SK-MEL-5 (cell line): ENCODE measurements at regions not wholly inside any gene's neighbourhood (a gene's known extent, or its start where the extent isn't known, plus 50 kb on each side); places are given as distances from the start of the nearest gene placed in this dataset.

Experiments used
- DNase-seq: peaks from one replicate; pipeline ENCODE4 v3.0.0-alpha.2; 2016; ENCODE audit warnings: low read depth, low spot score
- in situ Hi-C: cut with HindIII; loops from 2 replicates; pipeline ENCODE4 v1.10.0; 2016; ENCODE audit warnings: low sequenced_read_pairs, high pct_unique_total_duplicates, low pct_unique_long_range_greater_than_20kb

DNA sequence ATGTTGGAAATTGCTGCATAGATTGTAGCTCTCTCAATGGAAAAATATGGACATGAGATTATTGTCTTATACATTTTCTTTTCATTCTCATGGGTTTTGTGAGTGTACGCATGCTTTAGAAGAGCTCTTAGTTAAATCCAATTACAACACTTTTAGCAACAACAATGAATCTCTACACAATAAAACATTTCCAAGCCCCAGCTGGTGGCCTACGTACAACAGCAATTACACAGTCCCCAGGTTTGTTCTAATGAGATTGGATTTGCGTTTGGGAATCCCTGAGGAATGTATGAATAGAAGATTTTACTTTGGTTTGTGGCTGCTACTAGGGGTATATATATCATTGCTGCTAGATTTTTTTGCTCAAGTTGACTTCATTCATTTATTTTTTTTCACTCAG is 98.6 kb downstream of the FHDC1 start:
- in situ Hi-C loops = no loop called here
- no peak for DNase-seq

DNA sequence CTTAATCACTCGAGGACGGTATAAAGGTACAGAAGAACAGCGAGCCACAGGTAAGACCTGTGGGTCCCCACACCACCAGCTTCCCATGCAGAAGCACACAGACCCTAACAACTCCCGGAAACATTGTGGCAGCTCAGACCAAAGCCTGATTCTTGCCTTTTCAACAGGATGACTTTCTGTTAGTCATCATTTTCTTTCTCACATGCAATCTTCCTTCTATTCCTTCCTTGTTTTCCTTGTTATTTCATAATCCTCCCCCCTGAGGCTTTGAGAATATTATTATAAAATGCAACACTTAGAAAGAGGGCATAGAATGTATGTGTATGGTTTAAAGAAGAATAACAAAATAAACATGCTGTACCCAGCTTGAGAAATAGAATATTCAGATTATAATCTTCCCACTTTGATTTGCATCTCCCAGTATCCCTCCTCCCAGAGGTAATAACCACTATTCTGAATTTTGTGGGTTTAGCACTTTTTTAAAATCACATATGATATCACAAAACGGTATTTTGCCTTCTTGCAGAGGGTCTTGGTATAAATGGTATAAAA is 100.9 kb downstream of the FHDC1 start:
- DNase-seq = peak; percentile 11
- in situ Hi-C loops = no loop called here

DNA sequence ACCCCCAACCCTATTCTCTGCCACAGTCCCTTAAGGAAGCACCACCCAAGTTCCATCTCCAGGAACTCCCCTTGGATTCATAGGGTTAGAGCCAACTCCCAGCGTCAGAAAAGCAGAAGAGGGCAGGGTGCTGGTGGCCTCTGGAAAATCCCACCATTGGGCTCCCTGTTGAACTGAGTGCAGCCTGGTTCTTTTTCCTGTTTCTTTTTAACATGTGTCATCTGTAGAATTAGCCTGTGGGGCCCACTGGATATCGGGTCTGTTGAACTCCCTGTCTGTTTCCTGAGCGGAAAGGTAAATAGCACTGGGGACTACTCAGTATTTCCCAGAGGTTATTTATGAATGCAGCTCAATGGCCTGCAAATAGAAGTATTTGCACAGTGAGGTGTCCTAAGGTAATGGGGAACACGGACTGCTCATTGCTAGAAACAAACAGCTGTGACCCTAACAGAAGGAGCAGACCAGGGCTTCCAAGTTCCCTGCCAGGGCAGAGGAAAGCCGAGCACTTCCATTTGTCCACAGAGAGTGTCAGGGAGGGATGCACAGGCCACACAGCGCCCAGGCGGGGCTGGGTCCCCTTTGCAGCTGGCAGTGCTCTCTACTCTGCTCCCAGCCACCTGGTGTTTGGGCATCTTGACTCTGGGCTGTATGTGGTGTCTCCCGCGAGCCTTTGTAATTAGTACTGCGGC is 102.6 kb downstream of the FHDC1 start:
- in situ Hi-C loops = no loop called here
- DNase-seq = no peak

DNA sequence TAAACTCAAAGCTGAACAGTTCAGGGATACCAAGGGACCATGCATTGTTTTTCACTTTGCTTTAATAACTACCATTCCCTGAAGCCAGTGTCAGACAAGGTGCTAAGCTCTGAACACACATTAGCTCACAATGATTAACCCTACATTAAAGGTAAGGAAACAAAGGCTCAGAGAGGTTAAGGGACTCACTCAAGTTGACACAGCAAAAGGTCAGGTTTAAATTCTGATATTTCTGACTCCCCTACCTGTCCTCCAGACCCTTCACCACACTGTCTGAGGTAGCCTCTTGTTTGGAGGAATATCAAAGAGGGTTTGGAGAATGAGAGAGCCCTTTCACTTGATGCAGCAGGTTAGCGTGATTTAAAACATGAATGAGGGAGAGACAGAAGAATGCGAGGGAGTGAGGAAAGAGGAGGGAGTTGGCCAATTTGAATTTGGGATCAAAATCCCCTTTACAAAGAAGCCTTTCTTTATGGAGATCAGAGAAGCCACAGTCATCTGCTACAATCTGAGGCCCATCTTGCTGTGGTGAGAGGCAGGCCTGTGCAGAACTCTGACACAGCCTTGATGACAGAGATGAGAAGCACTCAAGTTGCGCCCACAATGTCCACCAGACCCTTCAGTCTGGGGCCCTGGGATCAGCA is 103.5 kb downstream of the FHDC1 start:
- in situ Hi-C loops = no loop called here
- DNase-seq = peak; percentile 70

DNA sequence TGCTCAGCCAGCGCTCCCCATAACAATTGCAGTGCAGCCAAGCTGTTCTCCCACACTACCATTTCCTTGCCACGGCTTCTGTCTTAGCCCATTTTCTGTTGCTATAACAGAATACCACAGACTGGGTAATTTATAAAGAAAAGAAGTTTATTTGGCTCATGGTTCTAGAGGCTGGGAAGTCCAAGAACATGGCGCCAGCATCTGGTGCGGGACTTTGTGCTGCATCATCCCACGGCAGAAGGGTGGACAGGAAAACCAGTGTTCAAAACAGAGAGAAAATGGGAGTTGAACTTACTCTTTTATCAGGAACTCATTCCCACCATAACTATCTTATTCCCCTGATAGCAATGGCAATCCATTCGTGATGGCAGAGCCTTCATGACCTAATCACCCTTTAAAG is 104.6 kb downstream of the FHDC1 start:
- in situ Hi-C loops = no loop called here
- DNase-seq = no peak

DNA sequence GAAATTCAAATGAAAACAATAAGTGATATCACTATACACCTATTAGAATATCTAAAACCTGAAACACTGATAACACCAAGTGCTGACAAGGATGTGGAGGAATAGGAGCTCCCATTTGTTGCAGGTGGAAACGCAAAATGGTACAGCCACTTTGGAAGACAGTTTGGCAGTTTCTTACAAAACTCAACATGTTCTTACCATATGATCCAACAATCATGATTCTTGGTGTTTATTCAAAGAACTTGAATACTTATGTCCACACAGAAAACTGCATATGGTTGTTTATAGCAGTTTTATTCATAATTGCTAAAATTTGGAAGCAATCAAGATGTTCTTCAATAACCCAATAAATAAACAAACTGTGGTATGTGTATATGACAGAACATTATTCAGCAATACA is 107.9 kb downstream of the FHDC1 start:
- in situ Hi-C loops = no loop called here
- no peak for DNase-seq

DNA sequence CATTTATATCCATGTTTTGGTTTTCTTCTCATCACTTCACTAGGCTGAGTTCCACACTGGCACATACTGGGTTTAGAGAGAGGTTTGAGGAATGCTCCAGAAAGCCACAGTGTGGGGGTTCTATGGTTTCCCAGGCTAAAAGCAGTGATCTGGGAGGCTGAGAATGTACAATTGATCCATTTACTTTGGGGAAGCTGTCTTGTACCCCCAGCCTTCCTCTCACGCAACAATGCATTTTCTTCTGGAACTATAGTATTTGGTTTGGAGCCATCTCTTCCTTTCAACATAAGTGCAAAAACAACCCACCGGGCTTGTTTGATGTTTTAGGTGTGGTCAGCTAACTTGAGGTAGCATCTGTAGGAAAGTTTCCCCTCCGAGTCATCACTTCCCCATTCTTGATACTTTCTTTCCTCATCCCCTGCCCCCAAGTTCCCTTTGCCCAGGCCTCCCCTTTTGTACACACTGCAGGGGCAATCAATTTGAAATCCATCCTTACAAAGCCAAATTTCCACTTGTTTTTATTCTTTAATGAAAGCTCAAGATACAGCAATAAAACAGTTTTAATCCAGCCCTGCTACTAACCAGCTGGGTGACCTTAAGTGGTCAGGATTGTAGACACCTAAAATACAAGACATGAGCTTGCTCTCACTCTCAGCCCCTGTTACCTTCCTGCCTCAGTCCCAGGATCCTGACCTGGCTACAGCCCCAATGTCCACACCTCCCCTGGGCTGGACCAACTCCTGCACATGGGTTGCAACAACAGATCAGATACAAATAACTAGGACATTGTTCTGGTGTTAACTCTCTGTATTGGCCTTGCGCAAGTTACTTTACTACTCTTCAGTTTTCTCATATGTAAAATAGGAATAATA is 109.2 kb downstream of the FHDC1 start:
- in situ Hi-C loops = no loop called here
- no peak for DNase-seq

DNA sequence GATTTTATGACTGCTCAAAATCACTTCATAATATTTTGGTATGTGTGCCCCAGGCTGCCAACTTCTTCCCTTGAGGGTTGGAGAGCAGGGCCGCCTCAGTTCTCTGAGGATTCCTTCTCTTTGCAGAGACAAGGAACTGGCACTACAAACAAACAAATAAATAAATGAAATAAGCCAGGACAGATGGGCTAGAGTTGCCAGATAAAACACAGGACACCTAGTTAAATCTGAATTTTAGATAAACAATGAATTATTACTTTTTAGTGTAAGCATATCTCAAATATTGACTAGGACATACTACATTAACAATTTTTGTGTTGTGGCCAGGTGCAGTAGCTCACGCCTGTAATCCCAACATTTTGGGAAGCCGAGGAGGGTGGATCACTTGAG is 122.5 kb downstream of the FHDC1 start:
- in situ Hi-C loops = no loop called here
- no peak for DNase-seq

DNA sequence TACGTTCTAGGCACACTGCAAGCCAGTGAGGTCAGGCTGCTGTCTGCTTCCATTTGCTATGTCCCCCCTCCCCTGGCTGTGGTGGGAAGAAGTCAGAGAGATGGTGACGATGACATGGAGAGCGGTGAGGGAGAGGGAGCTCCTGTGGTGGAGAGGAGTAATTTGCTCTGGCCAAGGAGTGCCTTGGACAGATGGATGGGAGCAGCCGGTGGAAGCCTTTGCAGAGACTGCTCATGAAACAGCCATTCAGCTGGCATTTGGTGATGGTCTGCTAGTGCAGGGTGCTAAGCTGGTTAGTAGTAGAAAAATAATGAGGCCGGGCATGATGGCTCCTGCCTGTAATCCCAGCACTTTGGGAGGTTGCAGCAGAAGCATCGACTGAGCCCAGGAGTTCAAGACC is 124.1 kb downstream of the FHDC1 start:
- DNase-seq = no peak
- in situ Hi-C loops = no loop called here

DNA sequence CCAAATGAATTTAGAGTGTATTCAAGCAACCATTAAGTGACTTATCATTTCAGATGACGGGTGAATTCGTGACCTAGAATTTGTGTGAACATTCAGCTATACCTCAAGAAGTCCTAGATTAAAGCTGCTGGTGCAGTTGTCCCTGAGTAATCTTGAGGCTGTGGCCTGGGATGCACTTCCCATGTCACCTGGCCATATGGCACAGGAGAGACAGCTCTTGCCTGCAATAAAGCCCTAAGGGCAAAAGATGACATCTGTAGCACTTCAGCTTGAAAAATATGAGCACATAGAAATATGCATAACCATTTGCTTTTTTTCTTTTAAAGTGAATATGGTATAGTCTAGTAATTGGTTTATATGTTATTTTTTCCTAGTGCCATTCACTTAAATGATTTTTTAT is 125.8 kb downstream of the FHDC1 start:
- in situ Hi-C loops = no loop called here
- DNase-seq = no peak

DNA sequence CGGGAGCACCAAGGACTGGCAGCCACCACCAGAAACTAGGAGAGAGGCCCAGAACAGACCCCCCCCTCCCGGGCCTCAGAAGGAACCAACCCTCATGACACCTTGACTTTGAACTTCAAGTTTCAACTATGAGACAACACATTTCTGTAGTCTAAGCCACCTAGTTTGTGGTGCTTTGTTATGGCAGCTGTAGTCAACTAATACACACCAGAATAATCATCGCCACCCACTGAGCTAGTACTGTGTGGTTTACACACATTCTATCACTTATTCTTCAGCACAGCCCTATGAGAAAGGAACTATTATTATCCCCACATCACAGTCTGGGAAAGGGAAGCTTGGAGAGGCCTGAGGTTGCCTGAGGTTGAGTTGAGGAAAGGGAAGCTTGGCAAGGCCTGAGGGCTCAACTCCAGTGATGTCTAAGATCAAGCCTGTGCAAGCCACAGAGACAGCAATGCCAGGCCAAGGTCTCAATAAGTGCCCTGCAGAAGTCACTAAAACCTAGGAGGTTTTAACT is 126.6 kb downstream of the FHDC1 start:
- no peak for DNase-seq
- in situ Hi-C loops = no loop called here

DNA sequence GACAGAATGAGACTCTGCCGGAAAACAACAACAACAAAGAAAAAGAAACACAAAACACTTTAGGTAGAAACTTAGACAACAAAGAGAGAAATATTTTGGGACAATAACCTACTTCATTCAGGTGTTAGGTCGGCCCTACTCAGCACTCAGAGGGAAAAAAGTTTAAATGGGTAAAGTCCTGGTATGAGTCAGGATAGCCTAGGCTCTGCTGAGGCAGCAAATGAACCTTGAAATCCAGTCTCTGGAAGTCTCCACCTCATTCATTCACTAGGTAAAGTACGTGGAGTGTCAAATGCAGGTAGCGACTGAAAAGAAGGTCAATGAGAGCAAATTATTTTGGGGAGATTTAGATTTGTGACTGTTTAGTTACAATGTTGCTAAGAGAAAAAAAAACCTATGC is 127.4 kb downstream of the FHDC1 start:
- in situ Hi-C loops = no loop called here
- DNase-seq = no peak

DNA sequence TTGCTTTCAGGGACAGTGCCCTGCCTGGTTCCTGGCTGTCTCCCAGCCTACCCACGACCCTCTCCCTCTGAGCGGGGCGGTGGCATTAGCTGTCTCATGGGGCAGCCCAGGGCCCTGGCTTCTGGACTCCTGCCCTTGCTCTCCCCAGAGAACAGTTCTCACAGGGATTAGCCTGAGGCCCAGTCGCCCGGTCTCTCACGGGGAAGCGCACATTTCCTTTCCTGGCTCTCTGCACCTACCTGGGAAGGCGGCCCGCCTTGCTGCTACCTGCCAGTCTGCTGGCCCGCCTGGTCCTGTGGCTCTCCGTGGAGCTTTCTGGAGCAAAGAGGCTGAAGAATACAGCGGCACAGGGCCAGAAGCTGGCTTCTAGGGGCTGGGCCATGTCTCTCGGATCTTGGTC is 128.4 kb downstream of the FHDC1 start:
- DNase-seq = no peak
- in situ Hi-C loops = no loop called here

DNA sequence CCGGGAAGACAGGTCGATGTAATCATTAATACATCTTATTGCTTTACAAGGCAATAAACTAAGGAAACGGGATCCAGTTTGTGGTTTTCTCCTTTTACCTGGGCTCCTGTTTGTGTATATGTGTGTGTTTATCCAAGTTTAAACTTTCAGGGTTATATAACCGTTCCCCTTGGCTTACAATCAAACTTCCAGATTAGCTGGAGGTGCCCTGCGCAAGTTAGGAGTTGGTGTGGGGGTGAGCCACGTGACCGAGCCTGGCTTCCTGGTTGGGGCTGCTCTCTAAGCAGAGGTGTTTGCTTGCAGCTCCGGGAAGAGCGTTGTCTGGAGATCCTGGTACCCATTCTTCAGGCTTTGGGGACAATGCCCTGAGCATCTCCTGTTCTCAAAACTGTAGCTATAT is 129.2 kb downstream of the FHDC1 start:
- in situ Hi-C loops = no loop called here

DNA sequence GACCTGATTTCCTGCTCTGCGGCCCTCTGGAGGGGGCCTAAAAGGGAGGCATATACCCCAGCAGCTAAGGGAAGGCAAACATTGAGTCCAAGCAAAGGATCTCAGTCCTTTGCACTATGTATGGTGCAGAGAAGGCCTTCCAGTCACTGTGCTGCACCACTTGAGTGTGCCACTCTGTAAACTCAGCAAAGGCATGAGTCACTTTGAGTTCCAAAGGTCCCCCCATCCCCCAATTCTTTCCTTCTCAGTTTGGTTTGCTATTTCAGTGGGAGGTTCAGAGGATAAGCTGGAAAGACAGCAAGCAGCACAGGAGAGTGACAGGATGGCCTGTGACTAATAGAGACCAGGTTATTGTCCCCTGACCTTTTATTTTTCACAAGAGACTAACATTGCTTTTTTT is 131.3 kb downstream of the FHDC1 start:
- in situ Hi-C loops = no loop called here
- no peak for DNase-seq

More for the DNA sequence above, 129.2 kb downstream of the FHDC1 start:
- no peak for DNase-seq

DNA sequence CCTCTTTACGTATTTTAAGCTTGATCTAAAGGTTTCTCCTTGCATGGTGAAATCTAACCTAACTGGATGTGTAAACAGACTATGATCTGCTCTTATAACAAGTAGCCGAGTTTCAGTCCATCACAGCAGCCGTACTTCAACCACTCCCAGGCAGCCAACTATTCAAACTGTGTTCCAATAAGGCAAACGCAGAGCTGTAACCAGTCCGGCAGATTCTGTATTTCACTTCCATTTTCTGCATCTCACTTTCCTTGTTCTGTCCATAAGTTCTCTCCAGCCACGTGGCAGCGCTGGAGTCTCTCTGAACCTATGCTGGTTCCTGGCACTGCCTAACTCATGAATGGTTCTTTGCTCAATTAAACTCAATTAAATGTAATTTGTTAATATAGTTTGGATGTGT is 132.6 kb downstream of the FHDC1 start:
- in situ Hi-C loops = no loop called here
- DNase-seq = no peak

DNA sequence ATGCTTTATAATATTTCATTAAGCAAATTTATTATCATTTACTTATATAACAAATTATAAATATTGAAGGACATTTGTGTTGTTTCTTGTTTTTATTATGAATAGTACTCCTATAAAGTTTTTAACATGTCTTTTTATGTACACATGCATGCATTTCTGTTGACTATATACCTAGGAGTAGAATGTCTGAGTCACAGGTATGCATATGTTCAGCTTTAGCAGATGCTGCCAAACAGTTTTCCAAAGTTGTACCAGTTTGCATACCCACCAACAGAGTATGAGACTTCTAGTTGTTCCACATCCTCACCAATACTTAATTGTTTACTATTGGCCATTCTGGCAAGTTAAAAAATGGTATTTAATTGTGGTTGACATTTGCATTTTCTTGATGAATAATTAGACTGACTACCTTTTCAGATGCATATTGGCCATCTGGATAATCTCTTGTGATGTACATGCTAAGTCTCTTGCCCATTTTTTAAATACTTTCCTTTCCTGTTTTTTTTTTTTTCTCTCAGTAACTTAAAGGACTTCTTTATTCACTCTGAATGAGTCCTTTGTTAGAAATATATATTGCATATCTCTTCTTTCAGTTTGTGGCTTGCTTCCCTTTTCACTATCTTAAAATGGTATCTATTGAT is 132.2 kb upstream of the TRIM2 start:
- in situ Hi-C loops = no loop called here
- peak; percentile 82 for DNase-seq

DNA sequence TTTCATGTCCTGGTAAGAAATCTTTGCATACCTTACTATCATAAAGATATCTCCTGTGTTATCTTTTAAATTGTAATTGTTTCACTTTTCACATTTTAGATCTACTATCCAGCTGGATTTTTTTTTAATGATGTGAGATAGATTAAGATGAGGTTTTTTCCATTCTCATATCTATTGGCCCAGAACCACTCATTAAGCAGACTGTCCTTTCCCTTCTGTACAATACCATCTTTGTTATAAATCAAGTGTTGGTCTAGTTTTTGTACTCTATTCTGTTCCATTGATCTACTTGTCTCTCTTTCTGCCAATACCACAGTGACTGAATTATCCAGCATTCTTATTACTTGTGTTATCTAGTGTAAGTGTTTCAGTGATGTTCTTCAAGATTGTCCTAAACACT is 131.6 kb upstream of the TRIM2 start:
- DNase-seq = peak; percentile 80
- in situ Hi-C loops = no loop called here
